ENCODE measurements at regions not wholly inside any gene's neighbourhood (a gene's known extent, or its start where the extent isn't known, plus 50 kb on each side); places are given as distances from the start of the nearest gene placed in this dataset.

GRCh38 chr4:123090886-123091285 lies 168.5 kb upstream of the NUDT6 start:
- peaks cover 0 to 5% of the 10 kb centered on the region in 2 donors for H3K36me3 ChIP-seq
- intact Hi-C loops (cut with DNase I): no loop called here
- no peak overlapping the region for H3K4me3 ChIP-seq
- no peaks in the 10 kb centered on the region for H3K27me3 ChIP-seq
- H3K4me1 ChIP-seq: no peaks in the 10 kb centered on the region
- TF ChIP-seq POLR2AphosphoS5 (IDR thresholded peaks at IDR 0.05; ENCODE audit: insufficient read depth in 1 of 2, low read depth in 1 of 2): no peak
- no peak for TF ChIP-seq CTCF (IDR thresholded peaks at IDR 0.05)
- no peak for TF ChIP-seq POLR2A (IDR thresholded peaks at IDR 0.05)
- H3K27ac ChIP-seq: no peak overlapping the region
- no peaks in the 10 kb centered on the region for H3K9me3 ChIP-seq
- DNase-seq (ENCODE audit: extremely low spot score in 2 of 2): no peak

- H3K4me3 ChIP-seq: no peak overlapping the region
- DNase-seq (ENCODE audit: extremely low spot score in 2 of 2): no peak
- no peaks in the 10 kb centered on the region for H3K9me3 ChIP-seq
- no peaks in the 10 kb centered on the region for H3K27me3 ChIP-seq
- H3K27ac ChIP-seq: no peak overlapping the region
- no peaks in the 10 kb centered on the region for H3K4me1 ChIP-seq
- TF ChIP-seq CTCF (IDR thresholded peaks at IDR 0.05): no peak
- no peak for TF ChIP-seq POLR2A (IDR thresholded peaks at IDR 0.05)
- TF ChIP-seq POLR2AphosphoS5 (IDR thresholded peaks at IDR 0.05; ENCODE audit: insufficient read depth in 1 of 2, low read depth in 1 of 2): no peak
- intact Hi-C loops (cut with DNase I): no loop called here
- peaks cover 0 to 5% of the 10 kb centered on the region in 2 donors for H3K36me3 ChIP-seq
Measured at GRCh38 chr4:123092586-123092985, 170.2 kb upstream of the NUDT6 start.

- H3K9me3 ChIP-seq: no peaks in the 10 kb centered on the region
- TF ChIP-seq POLR2A (IDR thresholded peaks at IDR 0.05) (no peak), POLR2AphosphoS5 (IDR thresholded peaks at IDR 0.05; ENCODE audit: insufficient read depth in 1 of 2, low read depth in 1 of 2) (no peak), CTCF (IDR thresholded peaks at IDR 0.05) (no peak)
- intact Hi-C loops (cut with DNase I): no loop called here
- H3K4me3 ChIP-seq: no peak overlapping the region
- DNase-seq (ENCODE audit: extremely low spot score in 2 of 2): no peak
- H3K27me3 ChIP-seq: no peaks in the 10 kb centered on the region
- H3K27ac ChIP-seq: no peak overlapping the region
- peaks cover 0 to 5% of the 10 kb centered on the region in 2 donors for H3K36me3 ChIP-seq
- H3K4me1 ChIP-seq: no peaks in the 10 kb centered on the region
Measured at GRCh38 chr4:123093236-123093635, 170.8 kb upstream of the NUDT6 start.

GRCh38 chr4:123096038-123096437 lies 173.6 kb upstream of the NUDT6 start:
- peaks cover 0 to 2% of the 10 kb centered on the region in 2 donors for H3K36me3 ChIP-seq
- no peak overlapping the region for H3K27ac ChIP-seq
- TF ChIP-seq POLR2AphosphoS5 (IDR thresholded peaks at IDR 0.05; ENCODE audit: insufficient read depth in 1 of 2, low read depth in 1 of 2): no peak
- no peak for TF ChIP-seq POLR2A (IDR thresholded peaks at IDR 0.05)
- TF ChIP-seq CTCF (IDR thresholded peaks at IDR 0.05): no peak
- no peaks in the 10 kb centered on the region for H3K9me3 ChIP-seq
- no peak for DNase-seq (ENCODE audit: extremely low spot score in 2 of 2)
- H3K4me1 ChIP-seq: no peaks in the 10 kb centered on the region
- H3K4me3 ChIP-seq: no peak overlapping the region
- no peaks in the 10 kb centered on the region for H3K27me3 ChIP-seq
- intact Hi-C loops (cut with DNase I): no loop called here

- no peaks in the 10 kb centered on the region for H3K27me3 ChIP-seq
- H3K4me1 ChIP-seq: peaks cover 10% of the 10 kb centered on the region
- DNase-seq (ENCODE audit: extremely low spot score in 2 of 2): no peak
- no peaks in the 10 kb centered on the region for H3K36me3 ChIP-seq
- H3K4me3 ChIP-seq: no peak overlapping the region
- H3K27ac ChIP-seq: no peak overlapping the region
- intact Hi-C loops (cut with DNase I): loop anchor here (5.0 kb wide), 1 partner anchor 1164 kb away; no protein-coding TSS in a partner anchor
- no peaks in the 10 kb centered on the region for H3K9me3 ChIP-seq
- TF ChIP-seq CTCF (IDR thresholded peaks at IDR 0.05) (peak in 2 of 3 experiments; percentile 41 to 70), POLR2AphosphoS5 (IDR thresholded peaks at IDR 0.05; ENCODE audit: insufficient read depth in 1 of 2, low read depth in 1 of 2) (no peak)
Measured at GRCh38 chr4:123102897-123103471, 180.6 kb upstream of the NUDT6 start.

Measured in vagina (tissue), 2 donors.